ENCODE measurements at regions not wholly inside any gene's neighbourhood (a gene's known extent, or its start where the extent isn't known, plus 50 kb on each side); places are given as distances from the start of the nearest gene placed in this dataset.

- Mint-ChIP-seq H3K36me3 (no peaks in the 10 kb centered on the region), H3K27me3 (ENCODE audit: low read depth in 2 of 2) (peaks cover 0 to 3% of the 10 kb centered on the region in 2 donors), H3K4me1 (no peaks in the 10 kb centered on the region), H3K9me3 (no peaks in the 10 kb centered on the region), H3K4me3 (no peak overlapping the region), H3K27ac (no peak overlapping the region)
- no peaks in the 10 kb centered on the region for H3K36me3 ChIP-seq (ENCODE audit: control insufficient read depth, insufficient read depth, low read length)
- no peak for ATAC-seq
- H3K9me3 ChIP-seq (ENCODE audit: control insufficient read depth, insufficient read depth, low read length): no peaks in the 10 kb centered on the region
- TF ChIP-seq, protein P1, sequence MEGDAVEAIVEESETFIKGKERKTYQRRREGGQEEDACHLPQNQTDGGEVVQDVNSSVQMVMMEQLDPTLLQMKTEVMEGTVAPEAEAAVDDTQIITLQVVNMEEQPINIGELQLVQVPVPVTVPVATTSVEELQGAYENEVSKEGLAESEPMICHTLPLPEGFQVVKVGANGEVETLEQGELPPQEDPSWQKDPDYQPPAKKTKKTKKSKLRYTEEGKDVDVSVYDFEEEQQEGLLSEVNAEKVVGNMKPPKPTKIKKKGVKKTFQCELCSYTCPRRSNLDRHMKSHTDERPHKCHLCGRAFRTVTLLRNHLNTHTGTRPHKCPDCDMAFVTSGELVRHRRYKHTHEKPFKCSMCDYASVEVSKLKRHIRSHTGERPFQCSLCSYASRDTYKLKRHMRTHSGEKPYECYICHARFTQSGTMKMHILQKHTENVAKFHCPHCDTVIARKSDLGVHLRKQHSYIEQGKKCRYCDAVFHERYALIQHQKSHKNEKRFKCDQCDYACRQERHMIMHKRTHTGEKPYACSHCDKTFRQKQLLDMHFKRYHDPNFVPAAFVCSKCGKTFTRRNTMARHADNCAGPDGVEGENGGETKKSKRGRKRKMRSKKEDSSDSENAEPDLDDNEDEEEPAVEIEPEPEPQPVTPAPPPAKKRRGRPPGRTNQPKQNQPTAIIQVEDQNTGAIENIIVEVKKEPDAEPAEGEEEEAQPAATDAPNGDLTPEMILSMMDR (IDR thresholded peaks at IDR 0.05): no peak
- no peaks in the 10 kb centered on the region for H3K27me3 ChIP-seq (ENCODE audit: control insufficient read depth, insufficient read depth, low read length)
- intact Hi-C loops (cut with micrococcal nuclease): no loop called here
- no peak for DNase-seq
- no peak overlapping the region for H3K4me3 ChIP-seq (ENCODE audit: low read length)
- H3K27ac ChIP-seq (ENCODE audit: low read length): no peak overlapping the region
- no peaks in the 10 kb centered on the region for H3K4me1 ChIP-seq (ENCODE audit: control insufficient read depth, insufficient read depth, low read length)
- 88% methylated on average over 2 of the region's 2 CpGs for WGBS (ENCODE audit: insufficient coverage)
These were observed 89.8 kb downstream of the TMEM100 start for GRCh38 chr17:55632893-55633292.

DNA sequence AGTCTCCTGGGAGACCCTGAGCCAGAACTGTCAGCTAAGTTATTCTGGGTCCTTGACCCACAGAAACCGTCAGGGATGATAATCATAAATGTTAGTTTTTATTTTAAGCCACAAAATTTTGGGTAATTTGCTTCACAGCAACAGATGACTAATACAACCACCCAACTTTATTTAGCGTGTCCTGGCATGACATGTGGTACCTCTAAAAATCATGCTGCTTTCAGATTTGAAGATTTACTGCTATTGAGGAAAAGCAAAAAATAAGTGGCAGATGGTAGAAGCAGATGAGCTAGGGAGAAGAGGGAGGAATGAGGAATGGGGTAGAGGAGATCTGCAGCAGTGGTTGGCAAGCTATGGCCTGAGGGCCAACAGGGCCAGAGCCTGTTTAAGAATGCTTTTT is 90.4 kb downstream of the TMEM100 start:
- ATAC-seq: no peak
- H3K27ac Mint-ChIP-seq: no peak overlapping the region
- 59% methylated on average over 2 of the region's 2 CpGs for WGBS (ENCODE audit: insufficient coverage)
- peaks cover 0 to 3% of the 10 kb centered on the region in 2 donors for H3K27me3 Mint-ChIP-seq (ENCODE audit: low read depth in 2 of 2)
- no peaks in the 10 kb centered on the region for H3K9me3 Mint-ChIP-seq
- intact Hi-C loops (cut with micrococcal nuclease): no loop called here
- TF ChIP-seq, protein P1 (IDR thresholded peaks at IDR 0.05): no peak
- no peaks in the 10 kb centered on the region for H3K36me3 Mint-ChIP-seq
- no peak overlapping the region for H3K4me3 ChIP-seq (ENCODE audit: low read length)
- H3K36me3 ChIP-seq (ENCODE audit: control insufficient read depth, insufficient read depth, low read length): no peaks in the 10 kb centered on the region
- no peak overlapping the region for H3K4me3 Mint-ChIP-seq
- DNase-seq: no peak
- H3K27ac ChIP-seq (ENCODE audit: low read length): no peak overlapping the region
- no peaks in the 10 kb centered on the region for H3K9me3 ChIP-seq (ENCODE audit: control insufficient read depth, insufficient read depth, low read length)
- no peaks in the 10 kb centered on the region for H3K4me1 ChIP-seq (ENCODE audit: control insufficient read depth, insufficient read depth, low read length)
- no peaks in the 10 kb centered on the region for H3K27me3 ChIP-seq (ENCODE audit: control insufficient read depth, insufficient read depth, low read length)
- H3K4me1 Mint-ChIP-seq: no peaks in the 10 kb centered on the region

GRCh38 chr17:55629995-55630394 is 92.7 kb downstream of the TMEM100 start:
- Histone ChIP-seq H3K9me3 (ENCODE audit: control insufficient read depth, insufficient read depth, low read length) (no peaks in the 10 kb centered on the region), H3K27ac (ENCODE audit: low read length) (no peak overlapping the region), H3K27me3 (ENCODE audit: control insufficient read depth, insufficient read depth, low read length) (no peaks in the 10 kb centered on the region), H3K4me1 (ENCODE audit: control insufficient read depth, insufficient read depth, low read length) (no peaks in the 10 kb centered on the region), H3K36me3 (ENCODE audit: control insufficient read depth, insufficient read depth, low read length) (no peaks in the 10 kb centered on the region), H3K4me3 (ENCODE audit: low read length) (no peak overlapping the region)
- Mint-ChIP-seq H3K9me3 (no peaks in the 10 kb centered on the region), H3K27ac (no peak overlapping the region), H3K27me3 (ENCODE audit: low read depth in 2 of 2) (peaks cover 0 to 5% of the 10 kb centered on the region in 2 donors), H3K4me3 (no peak overlapping the region), H3K36me3 (no peaks in the 10 kb centered on the region), H3K4me1 (no peaks in the 10 kb centered on the region)
- 91% methylated on average over 7 of the region's 7 CpGs for WGBS (ENCODE audit: insufficient coverage)
- DNase-seq (no peak), ATAC-seq (no peak)
- TF ChIP-seq, protein P1 (IDR thresholded peaks at IDR 0.05): no peak
- intact Hi-C loops (cut with micrococcal nuclease): no loop called here

DNA sequence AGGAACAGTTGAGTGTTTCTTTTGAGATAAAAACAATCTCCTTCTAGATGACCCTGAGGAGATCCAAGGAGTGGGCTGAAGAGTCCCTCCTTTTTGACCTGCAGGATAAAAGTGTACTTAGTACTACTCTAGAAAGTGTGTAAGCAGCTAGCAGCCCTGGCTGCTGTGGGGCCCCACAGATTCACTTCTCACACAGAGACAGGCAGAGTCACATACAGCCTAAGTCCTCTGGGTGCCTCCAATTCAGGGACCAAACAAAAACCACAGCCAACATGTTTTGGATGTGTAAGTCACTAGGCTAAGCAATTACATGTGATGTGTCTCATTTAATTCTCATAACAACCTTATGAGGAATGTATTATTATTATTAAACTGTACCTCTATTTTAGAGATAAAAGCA is 97.1 kb downstream of the TMEM100 start:
- Mint-ChIP-seq H3K36me3 (no peaks in the 10 kb centered on the region), H3K4me3 (no peak overlapping the region), H3K27ac (no peak overlapping the region), H3K27me3 (ENCODE audit: low read depth in 2 of 2) (peaks cover 6 to 21% of the 10 kb centered on the region in 2 donors), H3K9me3 (no peaks in the 10 kb centered on the region), H3K4me1 (no peaks in the 10 kb centered on the region)
- TF ChIP-seq, protein P1 (IDR thresholded peaks at IDR 0.05): no peak
- H3K9me3 ChIP-seq (ENCODE audit: control insufficient read depth, insufficient read depth, low read length): no peaks in the 10 kb centered on the region
- intact Hi-C loops (cut with micrococcal nuclease): no loop called here
- H3K4me1 ChIP-seq (ENCODE audit: control insufficient read depth, insufficient read depth, low read length): no peaks in the 10 kb centered on the region
- no peaks in the 10 kb centered on the region for H3K36me3 ChIP-seq (ENCODE audit: control insufficient read depth, insufficient read depth, low read length)
- no peaks in the 10 kb centered on the region for H3K27me3 ChIP-seq (ENCODE audit: control insufficient read depth, insufficient read depth, low read length)
- no peak overlapping the region for H3K4me3 ChIP-seq (ENCODE audit: low read length)
- DNase-seq (no peak), ATAC-seq (no peak)
- H3K27ac ChIP-seq (ENCODE audit: low read length): no peak overlapping the region
